ENCODE measurements at regions not wholly inside any gene's neighbourhood (a gene's known extent, or its start where the extent isn't known, plus 50 kb on each side); places are given as distances from the start of the nearest gene placed in this dataset.

DNA sequence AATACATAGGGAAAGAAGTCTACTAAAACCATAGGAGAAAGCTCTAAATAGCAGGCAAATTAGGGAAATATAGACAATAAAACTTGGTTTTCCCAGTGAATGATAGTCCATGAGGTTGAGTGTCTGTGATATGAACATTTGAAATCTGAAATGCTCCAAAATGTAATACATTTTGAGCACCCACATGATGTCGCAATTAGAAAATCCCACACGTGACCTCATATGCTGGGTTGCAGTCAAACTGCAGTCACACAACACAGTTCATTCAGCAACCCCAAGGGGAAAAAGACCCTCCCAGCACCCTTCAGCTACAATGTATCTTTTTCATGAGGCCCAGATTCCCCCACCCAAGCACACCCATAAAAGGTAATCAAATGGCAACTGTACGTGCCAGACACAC lies 155.6 kb downstream of the BTC start:
- no peak for DNase-seq (ENCODE audit: extremely low read depth in 1 of 2, low read depth in 1 of 2)

DNA sequence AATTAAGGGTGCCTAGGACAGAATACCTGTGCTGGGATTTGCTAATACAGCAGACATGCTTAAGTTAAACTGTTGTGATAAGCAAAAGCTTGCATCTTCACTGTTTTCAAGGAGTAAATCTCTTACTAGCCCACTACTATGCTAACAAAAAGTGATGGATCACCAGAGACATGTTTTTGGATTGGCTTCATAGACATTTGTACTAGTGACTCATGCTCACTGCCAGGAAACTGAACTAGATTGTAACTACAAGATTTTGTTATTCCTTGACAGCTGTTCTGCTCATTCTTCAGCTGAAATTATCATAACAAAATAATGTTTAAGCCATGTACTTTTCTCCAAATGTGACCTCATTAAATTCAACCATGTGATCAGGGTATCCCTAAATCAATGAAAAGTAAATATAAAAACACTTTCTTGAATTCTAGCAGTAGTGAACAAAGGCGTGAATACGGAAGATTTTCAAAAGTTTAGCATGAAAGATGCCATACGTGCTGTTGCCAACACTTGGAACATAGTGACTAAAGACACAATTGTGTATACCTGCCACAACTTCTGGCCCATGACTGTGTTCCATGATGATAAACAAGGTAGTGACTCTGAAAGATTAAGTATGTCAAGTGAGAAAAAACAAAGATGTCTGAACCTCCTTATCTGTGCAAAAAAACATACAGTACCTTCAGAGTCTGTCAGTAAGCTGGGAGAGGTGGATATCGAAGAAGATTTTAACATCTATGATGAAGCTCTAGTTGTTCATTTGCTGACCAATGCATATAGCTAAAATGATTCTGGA lies 154.0 kb downstream of the BTC start:
- DNase-seq (ENCODE audit: extremely low read depth in 1 of 2, low read depth in 1 of 2), result no peak

DNA sequence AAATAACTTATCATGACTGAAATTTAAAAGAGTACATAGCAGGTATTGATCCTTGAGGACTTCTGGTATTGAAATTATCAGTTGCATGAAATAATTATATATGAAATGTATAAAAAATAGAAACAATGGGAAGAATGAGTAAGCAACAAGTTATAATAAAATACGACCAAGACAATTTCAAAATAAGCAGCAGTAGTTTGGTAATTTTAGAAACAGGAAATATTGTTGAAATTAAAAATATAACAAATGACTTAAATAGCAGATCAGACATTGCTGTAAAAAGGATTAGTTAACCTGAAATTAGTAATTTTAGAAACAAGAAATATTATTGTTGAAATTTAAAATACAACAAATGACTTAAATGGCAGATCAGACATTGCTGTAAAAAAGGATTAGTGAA lies 152.3 kb downstream of the BTC start:
- DNase-seq (ENCODE audit: extremely low read depth in 1 of 2, low read depth in 1 of 2), result no peak

DNA sequence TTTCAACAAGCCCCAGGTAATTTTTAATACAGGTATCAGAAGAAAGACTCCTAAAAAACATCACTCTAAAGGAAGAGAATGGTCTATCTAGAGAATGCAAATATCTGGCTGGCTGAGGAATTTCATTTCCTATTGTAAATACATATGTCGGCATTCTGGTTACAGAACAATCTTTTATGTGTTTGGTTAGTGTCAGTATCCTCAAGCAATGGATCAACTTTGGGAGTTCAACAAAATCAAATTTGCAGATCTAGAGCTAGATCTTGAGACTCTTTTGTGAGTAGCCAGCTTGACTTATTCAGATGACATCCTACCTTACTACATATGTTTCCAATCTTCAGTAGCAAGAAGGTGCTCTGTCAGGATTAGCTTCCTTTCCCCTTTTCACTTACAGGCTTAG lies 145.1 kb downstream of the BTC start:
- no peak for DNase-seq (ENCODE audit: extremely low read depth in 1 of 2, low read depth in 1 of 2)

DNA sequence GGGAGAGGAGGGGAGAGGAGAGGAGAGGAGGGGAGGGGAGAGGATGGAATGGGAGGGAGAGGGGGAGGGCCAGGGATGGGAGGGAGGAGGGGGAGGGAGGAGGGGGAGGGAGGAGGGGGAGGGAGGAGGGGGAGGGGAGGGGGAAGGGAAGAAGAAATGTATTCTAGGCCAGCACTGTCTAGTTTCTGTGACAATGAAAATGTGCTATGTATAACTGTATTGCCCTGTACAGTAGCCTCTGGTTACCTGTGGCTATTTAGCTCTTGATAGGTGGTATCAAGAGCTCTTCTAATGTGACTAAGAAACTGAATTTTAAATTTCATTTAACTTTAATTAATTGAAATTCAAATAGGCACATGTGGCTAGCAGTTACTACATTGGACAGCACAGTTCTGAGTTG lies 143.1 kb downstream of the BTC start:
- DNase-seq (ENCODE audit: extremely low read depth in 1 of 2, low read depth in 1 of 2), result no peak

DNA sequence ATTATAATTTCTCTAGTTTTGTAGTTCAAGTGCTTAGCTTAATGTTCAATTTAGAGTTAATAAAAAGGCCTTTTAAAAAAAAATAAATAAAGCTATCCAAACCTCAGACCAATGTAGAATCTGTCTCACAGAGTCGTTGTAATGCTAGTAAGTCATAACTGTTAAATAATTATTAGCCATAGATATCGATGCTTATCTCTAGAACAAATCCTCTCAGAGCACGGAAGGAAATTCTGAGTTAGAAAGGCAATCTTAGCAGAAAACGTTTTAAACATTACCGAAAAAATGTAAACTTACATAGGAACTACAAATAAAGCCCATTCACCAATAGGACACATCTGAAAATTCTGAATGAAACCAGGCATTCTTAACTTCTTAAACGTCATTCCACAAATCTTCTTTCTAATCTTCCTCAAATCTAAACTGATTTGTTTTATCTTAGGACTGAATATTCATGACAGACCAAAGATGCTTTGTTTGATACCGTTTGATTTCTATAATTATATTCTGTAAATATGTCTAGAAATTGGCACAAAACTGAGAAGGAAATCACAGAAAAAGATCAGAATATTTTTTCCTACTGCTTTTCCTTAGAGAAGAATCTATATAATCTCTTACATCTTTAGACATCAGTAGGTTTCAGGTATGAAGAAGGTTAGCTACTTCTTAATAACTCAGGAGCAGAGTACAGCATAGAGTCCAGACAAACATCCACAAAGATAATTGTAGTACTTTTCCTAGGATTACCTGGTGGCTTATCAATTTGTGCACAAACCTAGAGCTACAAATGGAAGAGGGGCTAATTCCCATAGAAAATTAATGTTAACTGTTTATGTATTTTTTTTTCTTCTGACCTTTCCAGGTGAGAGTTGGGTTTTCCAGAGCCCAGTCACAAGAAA lies 140.7 kb downstream of the BTC start:
- no peak for DNase-seq (ENCODE audit: extremely low read depth in 1 of 2, low read depth in 1 of 2)

DNA sequence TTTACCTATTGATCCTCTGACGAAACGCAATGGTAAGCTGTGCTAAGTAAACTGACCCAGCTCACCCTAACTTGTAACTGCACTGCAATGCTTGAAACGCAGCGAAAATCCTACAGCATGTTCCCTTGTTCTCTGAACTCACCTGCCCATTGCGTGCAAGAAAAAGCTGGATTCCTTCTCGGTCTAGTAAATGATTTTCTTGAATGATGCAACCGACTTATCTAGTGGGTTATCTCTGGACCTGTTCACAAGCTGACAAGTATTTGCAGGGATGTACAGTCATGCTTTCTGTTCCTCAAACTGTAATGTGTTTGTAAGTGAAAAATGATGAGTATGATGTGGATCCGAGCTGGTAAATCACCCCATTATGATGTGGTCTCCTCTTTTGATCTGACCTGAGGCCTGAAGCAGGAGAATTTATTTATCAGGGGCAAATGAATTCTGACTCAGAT lies 140.1 kb downstream of the BTC start:
- no peak for DNase-seq (ENCODE audit: extremely low read depth in 1 of 2, low read depth in 1 of 2)

DNA sequence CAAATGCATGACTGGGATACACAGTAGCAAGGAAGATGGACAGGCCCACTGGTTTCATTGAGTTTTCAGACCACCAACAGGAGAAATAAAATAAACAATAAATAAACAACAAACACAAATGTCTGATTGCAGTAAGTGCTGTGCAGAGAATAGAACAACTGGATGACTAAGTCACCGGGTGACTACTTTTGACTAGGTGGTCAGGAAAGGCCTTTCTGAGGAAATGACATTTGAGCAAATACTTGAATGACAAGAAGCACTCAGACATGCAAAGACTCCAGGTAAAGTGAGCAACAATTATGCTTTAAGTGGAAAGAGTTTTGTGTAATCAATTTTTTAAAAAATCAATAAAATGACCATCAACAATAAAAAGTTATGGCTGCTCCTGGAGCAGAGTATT lies 137.7 kb downstream of the BTC start:
- DNase-seq (ENCODE audit: extremely low read depth in 1 of 2, low read depth in 1 of 2), result no peak

DNA sequence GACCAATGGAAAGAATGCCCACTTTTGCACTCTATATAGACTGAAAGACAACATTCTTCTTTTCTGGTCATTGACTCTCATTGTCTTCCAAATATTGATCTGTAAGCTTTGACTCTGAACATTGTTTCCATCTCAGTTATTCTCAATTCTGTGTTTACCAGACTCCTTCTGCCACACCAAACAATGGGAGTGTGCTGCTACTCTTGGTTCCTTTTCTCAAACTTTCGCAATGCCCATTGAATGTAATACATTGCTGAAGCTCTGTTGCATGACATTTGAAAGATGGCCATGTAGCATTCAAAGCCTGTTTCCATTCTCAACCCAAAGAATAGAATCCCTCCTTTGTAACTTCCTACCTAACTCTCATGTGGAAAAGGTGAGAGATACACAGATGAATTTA lies 136.2 kb downstream of the BTC start:
- no peak for DNase-seq (ENCODE audit: extremely low read depth in 1 of 2, low read depth in 1 of 2)

DNA sequence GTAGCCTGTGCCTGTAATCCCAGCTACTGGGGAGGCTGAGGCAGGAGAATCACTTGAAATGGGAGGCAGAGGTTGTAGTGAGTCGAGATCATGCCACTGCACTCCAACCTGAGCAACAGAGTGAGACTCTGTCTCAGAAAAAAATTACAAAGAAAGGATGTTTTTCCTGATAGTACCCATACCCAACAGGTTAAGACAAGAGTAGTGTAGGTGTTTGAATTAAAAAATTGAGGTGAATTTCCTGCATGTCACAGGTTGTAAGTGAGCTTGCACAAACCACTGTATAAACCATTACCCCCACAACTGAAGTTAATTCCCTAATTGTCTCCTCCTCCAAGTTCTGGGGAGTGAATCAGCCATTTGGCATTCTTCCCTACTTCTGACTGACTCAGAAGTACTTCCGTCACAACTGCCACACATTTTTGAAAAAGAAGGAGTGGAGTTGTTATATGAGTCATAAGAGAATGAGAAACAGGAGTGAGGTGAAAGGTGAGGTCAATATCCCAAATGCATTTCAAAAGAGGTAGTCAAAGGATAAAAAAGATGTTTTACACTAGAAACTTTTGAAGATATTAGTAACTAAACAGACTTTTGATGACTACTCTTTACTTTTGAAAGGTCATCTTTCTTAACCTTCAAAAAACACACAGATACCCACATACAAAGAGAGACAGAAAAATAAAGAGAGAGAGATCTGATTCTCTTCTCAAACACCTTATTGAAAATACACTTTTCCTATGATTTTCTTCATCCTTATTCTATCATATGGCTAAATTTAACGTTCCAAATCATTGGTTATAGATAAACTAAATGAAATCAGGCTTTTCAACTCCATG lies 134.5 kb downstream of the BTC start:
- DNase-seq (ENCODE audit: extremely low read depth in 1 of 2, low read depth in 1 of 2), result no peak

DNA sequence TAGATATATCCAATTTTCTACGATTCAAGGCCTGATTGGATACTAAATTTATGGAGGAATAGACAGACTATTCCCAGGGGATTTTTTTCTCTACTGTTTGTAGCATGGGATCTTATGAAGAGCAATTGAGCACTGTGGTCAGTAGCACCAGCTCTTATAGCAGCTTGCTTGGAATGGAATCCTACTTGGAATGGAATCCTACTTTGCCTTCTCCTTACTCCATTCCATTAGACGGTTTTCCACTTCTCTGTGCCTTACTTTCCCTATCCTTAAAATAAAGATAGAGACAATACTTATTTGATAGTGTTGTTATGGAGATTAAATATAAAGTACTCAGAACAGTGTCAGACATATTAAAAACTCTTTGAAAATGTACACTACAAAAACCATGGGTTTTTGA lies 133.5 kb downstream of the BTC start:
- no peak for DNase-seq (ENCODE audit: extremely low read depth in 1 of 2, low read depth in 1 of 2)

DNA sequence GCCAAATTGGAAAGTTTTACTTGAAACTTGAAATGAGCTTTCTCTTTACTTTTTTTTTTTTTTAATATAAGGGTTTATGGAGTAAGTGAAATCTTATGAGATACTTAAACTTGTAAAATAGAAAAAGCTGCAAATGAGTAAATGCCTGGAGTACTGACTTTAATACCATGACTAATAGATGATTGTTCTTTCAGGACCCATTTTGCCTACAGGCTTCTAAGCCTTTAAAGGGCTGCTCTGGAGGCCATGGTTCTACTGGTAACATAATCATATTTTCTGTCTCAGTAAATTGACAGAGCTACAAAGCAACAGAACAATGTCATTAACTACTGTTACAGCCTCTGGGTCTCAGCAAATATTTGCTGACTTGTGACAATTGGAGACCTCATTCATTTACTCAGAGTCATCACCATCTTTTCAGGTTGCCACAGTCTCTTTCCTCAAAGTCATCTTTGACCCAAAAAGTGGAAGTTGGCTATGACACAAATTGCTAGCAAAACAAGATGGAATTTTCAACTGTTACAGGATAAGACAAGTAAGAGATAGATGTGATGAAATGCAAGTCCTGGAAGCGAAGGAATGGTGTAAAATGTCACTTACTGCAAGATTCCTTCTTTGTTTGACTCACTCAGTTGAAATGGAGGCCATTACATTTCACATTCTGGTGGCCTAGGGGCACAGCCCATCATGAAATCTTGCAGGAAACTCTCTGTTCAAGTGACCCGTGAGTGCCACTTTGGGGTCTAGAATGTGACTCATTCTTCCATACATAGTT lies 132.7 kb downstream of the BTC start:
- no peak for DNase-seq (ENCODE audit: extremely low read depth in 1 of 2, low read depth in 1 of 2)

DNA sequence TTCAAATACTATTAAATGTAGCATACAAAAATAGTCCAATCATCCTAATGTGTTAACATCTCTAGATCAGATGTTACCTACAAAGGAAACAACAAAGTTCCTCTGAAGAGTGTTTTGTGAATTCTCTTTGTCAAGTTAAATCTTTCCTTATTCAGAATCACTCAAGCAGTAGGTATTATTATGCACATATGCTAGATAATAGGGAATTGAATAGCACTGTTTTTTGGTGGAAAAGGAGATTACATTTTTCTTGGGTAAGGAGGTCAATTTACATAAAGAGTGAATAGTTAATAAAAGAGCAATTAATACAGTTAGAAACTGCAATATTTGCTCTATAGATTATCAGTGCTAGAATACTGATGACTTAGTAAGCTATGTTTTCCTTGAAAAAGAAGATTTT lies 130.7 kb downstream of the BTC start:
- DNase-seq (ENCODE audit: extremely low read depth in 1 of 2, low read depth in 1 of 2), result no peak

DNA sequence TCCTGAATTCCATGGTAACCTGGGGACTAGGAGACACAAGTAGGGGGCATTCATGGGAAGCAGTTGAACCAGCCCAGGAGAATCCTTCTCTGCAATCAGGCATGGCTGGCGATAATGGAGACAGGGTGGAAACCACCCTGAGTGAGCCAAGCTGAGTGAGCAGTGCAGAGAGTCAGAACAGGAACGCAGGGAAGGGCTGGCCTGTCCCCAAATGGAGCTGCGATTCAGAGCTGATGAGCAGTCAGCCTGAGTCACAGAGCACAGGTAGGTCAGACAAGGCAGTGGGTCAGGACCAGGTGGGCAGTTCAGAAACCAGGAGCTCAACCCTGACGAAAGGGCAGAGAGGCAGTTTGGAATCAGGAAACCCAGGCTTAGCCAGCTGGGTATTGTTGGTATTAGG lies 129.0 kb downstream of the BTC start:
- no peak for DNase-seq (ENCODE audit: extremely low read depth in 1 of 2, low read depth in 1 of 2)

DNA sequence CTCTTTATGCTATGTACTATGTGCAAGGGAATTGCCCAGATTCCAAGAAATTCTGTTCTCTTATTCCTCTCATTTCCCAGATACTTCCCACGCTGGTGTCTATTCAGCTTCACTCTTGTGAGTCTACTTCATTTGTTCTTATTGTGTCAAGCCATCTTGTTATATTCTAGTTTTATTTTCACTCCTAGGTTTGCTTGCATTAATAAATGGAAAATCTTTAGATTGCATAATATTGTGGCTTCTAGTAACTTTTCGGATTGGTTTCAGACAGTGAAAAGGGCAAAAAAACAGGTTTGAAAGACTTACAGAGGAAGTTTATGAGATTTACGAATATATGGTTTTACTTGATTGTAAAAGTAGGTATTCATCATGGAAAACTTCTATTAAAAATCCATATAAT lies 128.4 kb downstream of the BTC start:
- DNase-seq (ENCODE audit: extremely low read depth in 1 of 2, low read depth in 1 of 2), result no peak

DNA sequence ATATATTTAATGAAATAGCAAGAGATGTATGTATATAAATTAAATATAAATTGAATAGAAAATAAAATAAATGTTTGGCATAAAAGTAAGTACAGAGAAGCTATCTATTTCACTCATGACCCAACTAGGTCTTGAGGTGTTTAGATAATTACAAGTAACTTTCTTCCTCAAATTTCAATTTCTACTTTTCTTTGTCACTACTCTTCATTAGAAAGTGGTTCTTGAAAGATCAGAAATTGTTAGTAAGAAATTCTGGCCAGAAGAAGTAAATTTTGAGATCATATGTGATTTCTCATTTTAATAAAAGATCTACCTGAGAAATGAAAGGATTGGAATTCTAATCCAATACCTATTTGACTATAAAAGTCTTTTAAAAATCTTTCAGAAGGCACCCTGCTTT lies 126.9 kb downstream of the BTC start:
- no peak for DNase-seq (ENCODE audit: extremely low read depth in 1 of 2, low read depth in 1 of 2)

DNA sequence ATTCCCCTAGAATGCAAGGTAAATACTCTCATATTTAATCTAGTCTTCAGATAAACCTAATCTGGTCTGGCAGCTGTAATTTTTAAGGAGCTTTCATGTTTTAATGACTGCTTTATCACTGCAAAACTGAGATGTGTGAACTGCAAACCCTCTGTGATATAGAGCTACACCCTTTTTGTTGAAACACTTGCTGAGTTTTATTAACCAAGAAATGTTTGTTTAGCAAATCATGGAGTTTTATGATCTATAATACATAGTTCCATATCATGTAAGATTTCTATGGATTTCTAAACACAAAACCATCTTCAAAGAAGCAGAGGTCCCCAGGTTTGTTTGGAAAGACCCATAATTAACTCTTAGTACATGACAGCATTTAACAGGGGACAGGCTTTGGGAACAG lies 126.4 kb downstream of the BTC start:
- DNase-seq (ENCODE audit: extremely low read depth in 1 of 2, low read depth in 1 of 2), result no peak

DNA sequence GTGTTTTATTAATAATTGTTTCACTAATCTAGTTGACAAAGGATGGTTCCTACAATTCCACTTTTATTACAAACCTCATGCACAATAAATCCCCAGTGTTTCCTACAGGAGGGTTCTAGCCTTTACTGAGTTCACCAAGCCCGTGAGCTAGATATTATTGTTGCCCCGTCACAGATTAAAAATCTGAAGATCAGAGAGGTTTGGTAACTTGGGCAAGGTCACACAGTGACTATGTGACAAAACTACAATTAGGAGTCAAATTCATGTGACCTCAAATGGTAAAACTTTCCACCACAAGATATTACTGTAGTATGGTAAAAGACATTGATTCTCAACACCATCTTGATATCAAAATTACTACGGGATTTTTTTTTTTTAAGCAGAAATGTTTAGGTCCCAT lies 124.6 kb downstream of the BTC start:
- DNase-seq (ENCODE audit: extremely low read depth in 1 of 2, low read depth in 1 of 2), result no peak

DNA sequence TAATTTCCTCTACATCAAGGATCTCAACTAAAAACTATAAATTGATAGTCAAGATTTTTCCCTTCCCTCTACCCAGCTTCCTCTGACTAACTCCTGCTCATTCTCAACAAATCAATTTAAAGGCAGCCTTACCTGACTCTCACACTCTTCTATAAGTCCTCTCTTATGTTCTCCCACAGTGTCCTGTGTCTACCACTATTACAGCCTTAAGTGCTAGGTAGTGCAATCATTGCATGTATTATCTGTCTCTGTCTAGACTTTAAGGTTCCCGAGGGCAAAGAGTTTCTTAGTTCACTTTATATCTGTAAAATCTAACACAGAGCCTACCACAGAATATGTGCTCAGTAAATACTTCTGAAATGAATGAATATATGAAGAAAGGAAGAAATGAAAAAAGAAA lies 123.7 kb downstream of the BTC start:
- DNase-seq (ENCODE audit: extremely low read depth in 1 of 2, low read depth in 1 of 2), result no peak

DNA sequence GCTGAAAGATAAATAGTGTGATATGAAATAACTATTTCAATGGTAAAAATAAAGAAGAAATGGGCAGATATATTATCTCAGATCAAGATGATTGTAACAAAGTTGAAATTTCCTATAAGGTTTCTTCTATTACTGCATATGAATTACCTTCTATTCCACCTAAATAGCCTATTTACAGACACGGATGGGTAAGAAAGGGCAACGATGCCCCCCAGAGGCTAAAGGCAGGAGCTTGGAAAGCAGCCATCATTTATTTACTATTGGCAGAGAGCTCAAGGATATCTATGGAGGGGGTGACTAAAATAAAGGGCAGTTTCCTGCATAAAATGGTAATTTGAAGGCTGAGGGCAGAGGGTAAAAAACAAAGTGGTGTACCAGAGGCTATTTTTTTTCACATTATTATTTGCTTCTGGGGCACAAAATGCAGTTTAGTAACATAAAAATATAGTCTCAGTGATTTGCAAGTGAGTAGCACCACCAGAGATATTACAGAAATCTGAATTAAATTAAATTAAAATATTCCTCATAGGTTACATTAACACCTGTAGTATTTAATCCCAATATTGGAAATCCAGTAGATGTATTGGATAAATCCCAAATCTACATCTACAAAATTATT lies 123.1 kb downstream of the BTC start:
- peak in 1 of 2 donors; percentile 8 for DNase-seq (ENCODE audit: extremely low read depth in 1 of 2, low read depth in 1 of 2)

Data from activated CD8-positive, alpha-beta memory T cell treated with anti-CD3 and anti-CD28 coated beads for 1 hour (primary cell).